Neural progenitor cell (in vitro differentiated cells): ENCODE measurements at regions not wholly inside any gene's neighbourhood (a gene's known extent, or its start where the extent isn't known, plus 50 kb on each side); places are given as distances from the start of the nearest gene placed in this dataset.
A peak's percentile ranks its signal among the peaks of the same experiment; 100 is the strongest.

Experiments used
- DNase-seq: peaks from one replicate; pipeline ENCODE4 v3.0.0-alpha.2; 2016; ENCODE audit warnings: low spot score
- H2AFZ ChIP-seq: fragments of 200-600 bp; sonication (generic); replicated peaks from 2 replicates; pipeline ENCODE4 v1.6.1; 2016; ENCODE audit warnings: antibody characterized with exemption
- H3F3A ChIP-seq: fragments of 200-600 bp; sonication (generic); 2 replicates; pipeline ENCODE4 v1.6.1; 2016; ENCODE audit warnings: antibody characterized with exemption, low read depth
- H3K27ac ChIP-seq: fragments of 200-600 bp; sonication (generic); 2 replicates; pipeline ENCODE4 v1.5.1; 2016; ENCODE audit warnings: mild to moderate bottlenecking
- H3K27me3 ChIP-seq: fragments of 200-600 bp; sonication (generic); 2 replicates; pipeline ENCODE4 v1.6.1; 2016; ENCODE audit warnings: mild to moderate bottlenecking, moderate library complexity
- H3K36me3 ChIP-seq: fragments of 200-600 bp; sonication (generic); 2 replicates; pipeline ENCODE4 v1.5.1; 2016
- H3K4me1 ChIP-seq: fragments of 200-600 bp; sonication (generic); 2 replicates; pipeline ENCODE4 v1.6.1; 2016; ENCODE audit warnings: mixed run types
- H3K4me2 ChIP-seq: fragments of 200-600 bp; sonication (generic); 2 replicates; pipeline ENCODE4 v1.6.1; 2016
- H3K4me3 ChIP-seq: fragments of 200-600 bp; sonication (generic); 2 replicates; pipeline ENCODE4 v1.5.1; 2016
- H3K79me2 ChIP-seq: fragments of 200-600 bp; sonication (generic); 2 replicates; pipeline ENCODE4 v1.6.1; 2016; ENCODE audit warnings: low read depth
- H3K9ac ChIP-seq: fragments of 200-600 bp; sonication (generic); 2 replicates; pipeline ENCODE4 v1.6.1; 2016
- H3K9me3 ChIP-seq: fragments of 200-600 bp; sonication (generic); 2 replicates; pipeline ENCODE4 v1.5.1; 2016; ENCODE audit warnings: low read depth
- H4K20me1 ChIP-seq: fragments of 200-600 bp; sonication (generic); 2 replicates; pipeline ENCODE4 v1.6.1; 2016; ENCODE audit warnings: low read depth
- H3K27ac Mint-ChIP-seq: 3 replicates; pipeline ENCODE4 v1.8.0; 2021; ENCODE audit warnings: mixed read lengths
- H3K27me3 Mint-ChIP-seq: 2 replicates; pipeline ENCODE4 v1.8.0; 2022; ENCODE audit warnings: low read depth, mild to moderate bottlenecking, inconsistent platforms, moderate library complexity, mixed read lengths; ENCODE audit not compliant: insufficient read depth
- H3K36me3 Mint-ChIP-seq: 3 replicates; pipeline ENCODE4 v1.8.0; 2021; ENCODE audit warnings: mixed read lengths
- H3K4me1 Mint-ChIP-seq: 3 replicates; pipeline ENCODE4 v1.8.0; 2021; ENCODE audit warnings: mixed read lengths
- H3K4me3 Mint-ChIP-seq: 3 replicates; pipeline ENCODE4 v1.8.0; 2021; ENCODE audit warnings: mild to moderate bottlenecking, moderate library complexity, mixed read lengths
- H3K9me3 Mint-ChIP-seq: 3 replicates; pipeline ENCODE4 v1.8.0; 2020; ENCODE audit warnings: mixed read lengths
- CTCF ChIP-seq: fragments of 200-600 bp; sonication (generic); IDR thresholded peaks from 2 replicates; pipeline ENCODE4 v1.5.1; 2017; ENCODE audit warnings: antibody characterized with exemption, mild to moderate bottlenecking
- EZH2 ChIP-seq: fragments of 200-600 bp; sonication (generic); IDR thresholded peaks from 2 replicates; pipeline ENCODE4 v1.6.1; 2017; ENCODE audit warnings: antibody characterized with exemption, mild to moderate bottlenecking, moderate library complexity
- EZH2phosphoT487 ChIP-seq: fragments of 200-600 bp; sonication (generic); IDR thresholded peaks from 2 replicates; pipeline ENCODE4 v1.6.1; 2017; ENCODE audit warnings: antibody characterized with exemption

DNA sequence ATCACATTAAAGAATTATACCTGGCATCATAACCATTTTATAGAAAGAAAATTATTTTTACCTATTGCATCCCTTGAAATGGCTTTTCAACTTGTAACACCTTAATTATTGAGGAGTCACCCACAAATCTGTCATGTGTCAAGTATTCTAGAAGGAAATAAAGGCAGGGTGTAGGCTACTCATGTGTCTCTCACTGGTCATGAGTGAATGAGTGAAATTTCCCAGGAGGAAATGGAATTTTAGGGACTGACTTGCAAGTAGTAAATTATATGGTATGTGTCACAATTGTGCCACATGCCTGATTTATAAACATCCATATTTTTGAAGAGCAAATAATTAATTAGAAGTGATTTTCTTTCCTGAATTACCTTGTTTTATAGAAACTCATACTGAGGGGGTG lies 310.5 kb upstream of the ADAMTS9 start:
- Mint-ChIP-seq H3K4me1 (peaks cover 50% of the 10 kb centered on the region), H3K27me3 (no peaks in the 10 kb centered on the region), H3K4me3 (no peak overlapping the region), H3K27ac (no peak overlapping the region), H3K9me3 (no peaks in the 10 kb centered on the region), H3K36me3 (no peaks in the 10 kb centered on the region)
- Histone ChIP-seq H3K4me1 (peaks cover 20% of the 10 kb centered on the region), H3K27ac (no peak overlapping the region), H4K20me1 (no peaks in the 10 kb centered on the region), H2AFZ (no peak overlapping the region), H3F3A (no peaks in the 10 kb centered on the region), H3K36me3 (no peaks in the 10 kb centered on the region), H3K9me3 (no peaks in the 10 kb centered on the region), H3K79me2 (no peaks in the 10 kb centered on the region), H3K9ac (no peak overlapping the region), H3K27me3 (no peaks in the 10 kb centered on the region), H3K4me2 (no peak overlapping the region), H3K4me3 (no peak overlapping the region)
- TF ChIP-seq EZH2 (no peak), CTCF (no peak), EZH2phosphoT487 (no peak)
- DNase-seq = no peak

DNA sequence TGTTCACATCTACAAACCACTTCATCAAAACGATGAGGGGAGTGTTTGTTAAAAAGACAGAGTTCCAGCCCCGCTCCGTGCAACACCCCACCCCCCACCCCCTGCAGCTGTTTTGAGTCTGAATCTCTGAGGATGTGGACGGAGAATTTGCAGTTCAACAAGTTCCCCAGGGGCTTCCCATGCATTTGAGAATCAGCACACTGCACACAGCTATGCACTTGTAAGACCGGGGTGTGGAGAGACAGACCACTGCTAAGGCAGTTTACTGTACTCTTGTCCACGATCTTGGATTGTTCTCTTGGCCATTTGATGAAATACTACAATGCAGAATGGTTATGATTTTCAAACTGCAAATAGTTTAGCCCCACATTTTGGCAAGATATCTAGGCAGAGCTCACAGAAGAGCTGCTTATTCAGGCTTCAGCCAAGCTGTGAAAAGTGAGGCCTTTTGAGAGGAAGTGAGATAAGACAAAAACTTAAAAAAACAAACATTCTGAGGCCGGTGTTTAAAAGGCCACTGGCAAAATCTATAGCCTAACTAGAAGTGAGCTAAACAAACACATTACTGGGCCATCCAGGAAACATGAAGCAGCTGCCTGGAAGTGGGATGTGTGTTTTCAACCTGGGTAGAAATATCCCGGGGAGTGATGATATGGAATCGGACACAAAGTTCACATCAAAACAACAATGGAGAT lies 308.2 kb upstream of the ADAMTS9 start:
- Histone ChIP-seq H3K79me2 (no peaks in the 10 kb centered on the region), H3K9me3 (no peaks in the 10 kb centered on the region), H3K9ac (no peak overlapping the region), H2AFZ (peak overlapping the region; percentile 73), H3F3A (no peaks in the 10 kb centered on the region), H3K4me1 (peaks cover 25% of the 10 kb centered on the region), H4K20me1 (no peaks in the 10 kb centered on the region), H3K27ac (no peak overlapping the region), H3K4me2 (peak overlapping the region; percentile 20), H3K27me3 (no peaks in the 10 kb centered on the region), H3K4me3 (no peak overlapping the region), H3K36me3 (no peaks in the 10 kb centered on the region)
- Mint-ChIP-seq H3K4me3 (no peak overlapping the region), H3K9me3 (no peaks in the 10 kb centered on the region), H3K4me1 (peaks cover 49% of the 10 kb centered on the region), H3K27ac (peak overlapping the region; percentile 55), H3K27me3 (peaks cover 4% of the 10 kb centered on the region), H3K36me3 (no peaks in the 10 kb centered on the region)
- DNase-seq = no peak
- no peak for TF ChIP-seq CTCF
- TF ChIP-seq EZH2phosphoT487 = no peak
- no peak for TF ChIP-seq EZH2

- Histone ChIP-seq H3K27me3 (no peaks in the 10 kb centered on the region), H3K36me3 (no peaks in the 10 kb centered on the region), H4K20me1 (no peaks in the 10 kb centered on the region), H3K4me3 (no peak overlapping the region), H3K4me2 (no peak overlapping the region), H3F3A (no peaks in the 10 kb centered on the region), H3K79me2 (no peaks in the 10 kb centered on the region), H3K4me1 (peaks cover 25% of the 10 kb centered on the region), H3K27ac (no peak overlapping the region), H3K9ac (no peak overlapping the region), H2AFZ (peak overlapping the region; percentile 50), H3K9me3 (no peaks in the 10 kb centered on the region)
- Mint-ChIP-seq H3K4me3 (no peak overlapping the region), H3K36me3 (no peaks in the 10 kb centered on the region), H3K4me1 (peaks cover 30% of the 10 kb centered on the region), H3K9me3 (no peaks in the 10 kb centered on the region), H3K27me3 (peaks cover 4% of the 10 kb centered on the region), H3K27ac (no peak overlapping the region)
- TF ChIP-seq EZH2phosphoT487 = no peak
- no peak for TF ChIP-seq EZH2
- no peak for TF ChIP-seq CTCF
- DNase-seq = no peak
Observed at GRCh38 chr3:64993781-64994180, 306.0 kb upstream of the ADAMTS9 start.
